ENCODE measurements at regions not wholly inside any gene's neighbourhood (a gene's known extent, or its start where the extent isn't known, plus 50 kb on each side); places are given as distances from the start of the nearest gene placed in this dataset.
"Not testable (repeated sequence)": the region's sequence is repeated elsewhere in the genome, so short reads cannot be mapped to it uniquely, and the experiment has no call there.

DNA sequence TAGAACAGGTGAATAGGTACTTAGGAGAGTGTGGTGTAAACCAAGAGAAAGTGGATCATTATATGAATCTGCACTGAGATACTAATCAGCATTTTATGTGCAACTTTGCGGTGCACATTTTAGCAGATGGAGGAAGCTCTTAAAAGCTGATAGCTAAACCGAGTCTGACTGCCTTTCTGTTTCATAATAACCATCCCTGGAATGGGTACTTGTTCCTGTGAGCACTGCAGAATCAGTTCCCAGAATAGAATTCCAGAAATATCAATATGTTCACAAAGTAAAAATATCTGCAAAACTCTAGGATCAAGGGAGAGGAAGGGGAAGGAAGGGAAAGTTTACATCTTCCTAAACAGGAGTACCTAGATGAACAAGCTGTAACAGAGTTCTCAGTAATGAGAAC lies 432.2 kb upstream of the HNRNPA3 start:
- DNase-seq = no peak

DNA sequence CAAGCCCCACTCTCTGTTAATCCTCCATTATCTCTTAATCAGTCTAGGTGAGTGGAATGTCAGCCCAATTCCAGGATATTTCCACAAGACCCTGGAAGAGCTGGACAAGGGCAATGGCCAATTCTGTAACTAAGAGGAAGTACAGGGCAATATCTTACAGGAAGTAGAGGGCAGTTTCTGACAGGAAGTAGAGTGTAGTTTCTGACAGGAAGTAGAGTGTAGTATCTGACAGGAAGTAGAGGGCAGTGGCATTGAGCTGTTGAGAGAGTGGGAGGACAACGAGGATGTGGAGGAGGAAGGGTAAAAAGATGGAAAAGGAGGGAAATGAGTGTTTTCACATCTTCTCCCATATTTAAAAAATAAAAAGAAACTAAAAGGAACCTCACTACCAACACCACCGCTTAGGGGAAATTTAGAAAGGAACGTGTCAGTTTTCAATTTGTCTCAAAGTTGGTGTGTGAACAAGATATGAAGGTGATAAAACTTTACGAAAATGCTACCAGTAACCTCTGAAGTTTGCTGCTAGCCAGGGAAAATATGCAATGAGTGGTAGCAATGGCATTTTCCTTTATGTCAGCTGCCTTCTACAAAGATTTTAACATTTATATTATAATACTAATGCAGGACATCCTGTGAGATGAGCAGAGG lies 430.9 kb upstream of the HNRNPA3 start:
- DNase-seq = peak; percentile 12

DNA sequence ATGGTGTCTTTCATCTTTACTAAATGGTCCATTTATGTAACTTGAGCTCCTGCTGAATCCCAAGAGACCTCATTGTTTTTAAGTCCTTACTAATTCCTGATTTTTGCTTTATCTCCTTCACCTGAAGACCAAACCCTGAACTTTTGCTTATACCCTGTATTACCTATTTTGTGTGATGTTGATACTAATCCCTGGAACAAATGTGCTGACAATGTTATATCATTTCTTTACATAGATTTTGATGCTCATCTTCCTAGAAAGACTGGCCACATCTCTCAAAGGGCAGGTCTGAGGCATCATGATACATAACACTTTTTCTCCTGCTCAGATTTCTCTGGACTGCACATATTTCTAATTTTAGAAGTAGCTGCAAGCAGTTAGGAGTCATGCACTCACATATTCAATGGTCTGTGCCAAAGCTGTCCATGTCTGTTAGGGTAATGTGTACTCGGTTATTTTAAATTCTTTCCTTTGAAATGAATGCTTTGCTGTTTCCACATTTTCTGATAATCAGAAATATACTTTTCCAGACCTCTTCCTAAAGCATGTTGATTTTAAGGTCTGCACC lies 427.9 kb upstream of the HNRNPA3 start:
- DNase-seq = no peak

DNA sequence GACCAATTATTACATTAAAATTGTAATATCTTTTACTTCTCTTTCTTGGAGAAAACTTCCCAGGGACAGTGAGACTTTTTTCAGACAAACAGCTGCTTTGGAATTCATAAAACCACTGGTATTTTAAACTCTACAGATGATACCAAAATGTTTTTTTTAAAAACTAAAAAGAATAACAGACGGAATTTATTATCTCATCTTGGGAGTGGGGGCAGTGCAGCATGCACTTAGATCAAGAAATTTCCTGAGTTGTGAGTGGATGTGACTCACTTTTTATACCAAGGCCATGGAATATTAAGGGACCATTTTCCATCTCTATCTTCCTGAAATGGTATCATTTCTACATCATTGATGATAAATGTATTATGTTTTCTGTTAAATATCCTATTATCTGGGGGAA lies 422.8 kb upstream of the HNRNPA3 start:
- no peak for DNase-seq

DNA sequence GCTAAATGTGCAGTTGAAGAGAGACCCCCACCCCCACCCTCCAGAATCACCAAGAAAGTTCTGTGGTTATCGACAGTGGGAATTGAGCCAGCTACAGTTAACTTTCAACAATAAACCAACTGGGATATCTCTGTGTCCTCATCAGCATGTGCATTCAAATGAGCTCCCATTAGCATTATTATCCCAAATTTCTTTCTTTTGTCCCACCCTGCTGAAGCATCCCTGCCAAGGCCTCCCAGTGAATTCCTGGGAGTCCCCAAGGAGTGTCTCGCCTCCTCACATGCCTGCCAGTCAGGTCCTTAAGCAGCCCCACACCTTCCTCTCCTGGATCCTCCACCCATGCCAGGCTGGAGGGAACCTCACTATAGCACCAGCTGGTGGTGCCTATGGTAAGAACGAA lies 422.1 kb upstream of the HNRNPA3 start:
- DNase-seq = no peak

DNA sequence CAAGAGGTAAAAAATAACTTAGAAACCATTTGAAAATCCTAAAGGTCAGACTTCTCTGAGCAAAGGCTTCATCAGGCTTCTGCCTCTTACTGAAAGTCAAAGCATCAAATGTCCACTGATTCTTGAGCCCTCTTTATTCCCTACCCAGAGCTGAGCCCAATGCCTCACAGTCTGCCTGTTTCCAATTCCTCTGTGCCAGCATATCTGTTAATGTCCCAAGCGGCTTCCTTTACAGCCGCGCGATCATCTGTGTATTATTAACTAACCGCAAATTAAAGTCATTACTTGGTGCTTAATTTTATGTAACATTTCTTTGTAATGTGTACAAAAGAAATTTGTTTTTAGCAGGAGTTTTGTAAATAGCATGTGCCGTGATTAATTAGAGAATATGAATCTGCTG lies 418.8 kb upstream of the HNRNPA3 start:
- DNase-seq = no peak

DNA sequence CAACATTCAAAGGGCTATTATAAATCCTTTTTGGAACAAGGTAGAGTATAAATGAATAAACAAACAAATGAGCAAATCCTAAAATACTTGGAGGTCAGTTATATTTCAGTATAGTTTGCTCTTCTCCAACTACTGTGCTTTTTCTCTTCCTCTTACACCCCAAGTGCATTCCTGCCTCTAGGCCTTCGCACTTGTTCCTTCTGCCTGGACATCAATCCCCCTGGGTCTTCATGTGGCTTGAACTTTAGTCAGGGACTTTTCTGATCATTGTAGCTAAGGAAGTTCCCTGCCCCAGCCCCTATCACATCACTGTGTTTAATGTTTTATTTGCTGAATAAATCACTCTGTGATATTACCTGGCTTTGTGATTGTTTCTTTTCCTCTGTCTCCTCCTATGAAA lies 418.2 kb upstream of the HNRNPA3 start:
- no peak for DNase-seq

DNA sequence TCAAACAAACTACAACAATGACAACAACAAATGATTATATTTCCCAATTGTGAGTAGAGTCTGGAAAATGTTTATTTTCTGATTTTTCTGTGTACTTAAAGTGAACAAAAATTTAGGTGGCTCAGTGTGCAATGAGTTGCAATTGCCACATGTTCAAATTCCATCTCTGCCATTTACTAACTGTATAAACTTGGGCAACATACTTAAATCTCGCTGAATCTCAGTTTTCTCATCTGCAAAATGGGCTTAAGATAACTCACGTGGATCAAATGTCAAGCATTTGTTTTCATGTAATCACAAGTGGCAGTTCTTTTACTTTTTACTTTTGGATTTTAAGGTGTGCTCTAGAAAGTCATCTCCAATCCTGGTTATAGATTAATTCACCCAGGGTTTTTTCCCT lies 416.8 kb upstream of the HNRNPA3 start:
- no peak for DNase-seq

DNA sequence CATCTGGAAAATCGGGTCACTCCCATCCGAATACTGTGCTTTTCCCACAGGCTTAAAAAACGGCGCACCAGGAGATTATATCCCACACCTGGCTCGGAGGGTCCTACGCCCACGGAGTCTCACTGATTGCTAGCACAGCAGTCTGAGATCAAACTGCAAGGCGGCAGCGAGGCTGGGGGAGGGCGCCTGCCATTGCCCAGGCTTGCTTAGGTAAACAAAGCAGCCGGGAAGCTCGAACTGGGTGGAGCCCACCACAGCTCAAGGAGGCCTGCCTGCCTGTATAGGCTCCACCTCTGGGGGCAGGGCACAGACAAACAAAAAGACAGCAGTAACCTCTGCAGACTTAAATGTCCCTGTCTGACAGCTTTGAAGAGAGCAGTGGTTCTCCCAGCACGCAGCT lies 415.9 kb upstream of the HNRNPA3 start:
- DNase-seq = not testable (repeated sequence)

DNA sequence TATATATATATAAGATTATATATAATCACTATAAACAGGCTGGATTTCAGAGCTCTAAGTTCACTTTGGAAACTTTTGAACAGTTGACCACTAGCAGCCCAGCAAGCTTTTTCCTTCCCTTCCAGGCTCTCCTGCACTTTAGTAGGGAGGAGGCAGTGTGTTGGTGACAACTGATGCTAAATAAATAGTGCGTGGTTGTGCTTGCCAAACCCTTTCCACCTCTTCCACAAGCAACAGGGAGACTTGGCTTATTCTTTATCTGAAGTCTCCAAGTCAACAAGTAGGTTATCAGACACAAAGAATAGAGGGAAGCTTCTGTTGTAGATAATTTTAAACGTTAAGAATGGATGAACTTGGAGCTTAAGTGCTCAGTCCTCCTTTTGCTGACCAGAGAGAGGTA lies 408.2 kb upstream of the HNRNPA3 start:
- DNase-seq = no peak

DNA sequence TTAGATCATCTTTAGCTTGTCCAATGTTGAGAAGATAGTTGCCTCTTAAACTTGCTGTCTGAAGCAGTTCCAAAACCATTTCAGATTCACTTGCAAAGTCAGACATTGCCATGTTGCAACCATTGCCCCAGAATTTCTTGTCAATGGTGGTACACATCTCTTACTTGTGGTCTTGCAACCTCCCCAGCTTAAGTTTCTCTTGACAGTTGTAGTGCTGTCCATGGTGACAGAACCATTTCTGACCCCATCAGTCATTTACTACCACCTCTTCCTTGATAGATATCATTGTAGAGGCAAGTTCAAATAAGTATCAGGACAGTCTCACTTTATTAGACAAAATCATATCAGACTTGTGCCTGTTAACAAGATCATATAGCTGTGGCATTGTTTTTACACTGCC lies 407.2 kb upstream of the HNRNPA3 start:
- DNase-seq = no peak

DNA sequence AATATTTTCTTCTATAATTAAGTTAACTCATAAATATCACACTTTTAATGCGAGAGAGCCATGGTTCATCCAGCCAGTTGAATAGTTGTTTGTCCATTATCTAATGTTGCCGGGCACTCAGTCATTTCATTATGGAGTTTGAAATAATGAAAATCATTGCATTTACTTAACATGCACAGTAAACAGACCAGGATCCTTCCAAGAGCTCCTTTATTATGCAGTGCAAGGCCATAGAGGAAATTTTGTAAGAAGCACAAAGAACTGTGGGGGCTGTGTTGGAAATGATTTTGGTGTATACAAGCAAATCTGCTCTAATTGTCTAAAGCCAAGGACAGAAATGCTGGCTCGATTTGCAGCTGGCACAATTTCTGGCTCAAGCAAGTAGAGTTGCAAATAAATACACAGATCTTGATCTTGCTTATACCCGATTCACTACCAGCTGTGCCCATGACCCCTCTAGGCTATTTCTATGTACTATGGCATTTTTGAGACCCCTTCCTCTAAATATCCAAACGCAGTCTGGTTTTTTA lies 400.3 kb upstream of the HNRNPA3 start:
- DNase-seq = no peak

DNA sequence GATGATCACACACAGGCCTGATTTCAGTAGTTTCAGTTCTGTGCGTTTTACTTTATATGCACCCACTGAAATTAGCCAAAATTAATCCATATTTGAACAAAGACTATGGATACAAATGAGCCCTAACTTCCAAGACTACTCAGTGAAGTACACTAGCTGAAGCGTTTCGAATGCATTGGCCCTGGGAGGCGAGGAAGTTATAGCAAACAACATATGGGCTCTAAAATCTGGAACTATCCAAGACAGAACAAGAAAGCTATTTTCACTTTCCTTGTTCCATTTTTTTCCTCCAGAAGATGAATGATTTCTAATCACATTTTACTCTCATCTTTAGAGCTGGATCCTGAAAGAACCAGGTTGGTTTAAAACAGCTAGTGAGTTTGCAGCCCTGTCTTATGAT lies 399.4 kb upstream of the HNRNPA3 start:
- DNase-seq = no peak

DNA sequence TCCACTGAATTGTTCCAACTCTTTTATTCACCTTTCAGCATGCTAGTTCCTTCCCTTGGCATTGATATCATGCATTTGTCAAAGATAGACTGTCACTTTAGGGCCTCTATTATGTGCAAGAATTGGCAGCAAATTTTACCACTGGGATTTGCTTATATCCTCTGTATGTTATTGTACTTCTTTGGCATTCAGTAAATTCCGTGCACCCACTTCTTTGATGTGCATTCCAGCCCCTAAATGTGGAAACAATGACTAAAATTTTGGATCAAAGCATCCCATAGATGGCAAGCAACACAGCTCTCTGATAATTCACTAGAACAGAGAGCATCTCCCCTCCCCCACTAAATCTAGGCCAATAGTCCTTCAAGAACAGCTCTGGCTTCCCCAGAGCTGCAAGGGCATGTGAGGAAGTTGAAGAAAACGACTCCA lies 399.0 kb upstream of the HNRNPA3 start:
- no peak for DNase-seq

DNA sequence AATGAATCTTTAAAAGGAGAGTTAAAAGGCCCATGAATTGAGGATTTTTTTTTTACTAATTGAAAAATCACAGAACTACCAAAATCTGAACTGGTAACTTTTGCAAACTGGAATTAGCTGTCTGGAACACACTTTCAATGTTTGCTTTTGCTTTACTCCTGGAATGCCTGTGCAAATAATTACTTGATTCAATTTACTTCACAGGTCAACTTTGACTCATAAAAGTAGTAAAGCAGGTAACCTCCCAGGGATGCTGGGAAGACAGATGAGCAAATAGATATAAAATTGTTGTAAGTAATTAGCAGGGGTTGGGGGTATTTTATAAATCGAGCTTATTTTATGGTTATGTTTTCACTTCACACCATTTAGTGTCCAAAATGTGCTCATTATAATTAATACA lies 398.3 kb upstream of the HNRNPA3 start:
- no peak for DNase-seq

DNA sequence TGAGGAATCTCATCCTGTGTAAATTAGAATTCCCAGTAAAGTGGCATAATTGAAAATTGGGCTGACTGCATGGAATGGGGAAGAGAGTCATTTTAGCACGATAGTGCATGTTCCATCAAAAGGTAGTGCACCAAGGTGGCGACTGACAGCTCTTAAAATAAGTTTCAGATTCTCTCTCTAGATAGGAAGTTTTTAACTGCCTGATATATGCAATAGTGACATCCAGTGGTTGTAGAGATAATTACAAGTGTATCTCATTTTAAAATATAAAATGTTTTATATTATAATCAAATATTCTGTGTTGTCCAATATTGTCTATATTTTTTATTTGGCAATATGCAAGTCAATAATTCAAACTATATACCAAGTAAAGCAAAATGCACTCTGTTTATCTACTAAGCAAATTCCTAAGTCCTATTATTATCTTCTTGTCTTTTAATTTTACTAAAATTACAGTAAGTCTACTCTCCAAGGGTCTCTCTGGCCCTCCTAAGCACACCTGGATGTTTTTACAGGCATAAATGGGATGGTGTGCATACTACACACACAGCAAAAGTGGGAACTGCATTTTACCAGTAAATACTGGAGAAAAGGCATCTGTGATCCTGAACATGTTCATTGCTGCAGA lies 397.7 kb upstream of the HNRNPA3 start:
- DNase-seq = peak; percentile 29

DNA sequence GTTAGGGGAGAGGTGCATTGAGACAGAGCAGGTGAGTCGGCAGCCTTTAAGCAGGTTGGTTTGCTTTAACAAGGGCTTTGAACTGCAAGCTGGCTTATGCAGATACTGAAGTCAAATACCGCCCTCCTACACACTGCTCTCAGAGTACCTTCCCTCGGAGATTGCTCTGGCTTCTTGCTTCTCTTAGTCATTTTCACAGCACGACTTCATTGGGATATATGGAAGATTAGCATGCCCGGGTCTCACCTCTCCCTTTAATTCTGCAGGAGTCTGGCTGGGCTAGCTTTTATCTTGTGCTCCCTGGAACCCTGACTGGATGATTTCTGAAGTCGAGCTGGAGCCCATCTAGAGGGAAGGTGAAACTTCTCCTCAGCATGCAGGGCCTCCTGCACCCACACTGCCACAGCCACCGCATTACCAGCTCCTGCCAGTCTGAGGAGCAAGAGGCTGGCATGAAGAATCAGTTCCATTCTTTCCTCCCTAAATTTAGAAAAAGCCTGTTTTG lies 395.5 kb upstream of the HNRNPA3 start:
- peak; percentile 15 for DNase-seq

DNA sequence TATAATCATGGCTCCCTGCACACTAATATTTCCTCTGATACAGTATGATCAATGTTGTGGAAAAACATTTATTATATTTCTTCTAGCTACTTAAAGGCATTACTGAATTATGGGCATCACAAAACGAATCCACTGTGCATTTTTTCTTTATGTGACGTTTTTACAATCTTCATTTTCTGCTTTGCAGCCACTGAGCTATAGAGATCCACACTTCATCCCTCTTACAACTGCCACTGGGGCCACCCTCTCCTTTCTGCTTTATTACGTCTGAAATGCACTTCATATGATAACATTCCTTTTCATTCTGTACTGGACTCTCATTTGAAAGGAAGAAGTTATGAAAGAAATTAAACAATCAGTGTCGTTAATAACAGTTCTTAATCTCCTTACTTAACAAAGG lies 394.5 kb upstream of the HNRNPA3 start:
- DNase-seq = no peak

DNA sequence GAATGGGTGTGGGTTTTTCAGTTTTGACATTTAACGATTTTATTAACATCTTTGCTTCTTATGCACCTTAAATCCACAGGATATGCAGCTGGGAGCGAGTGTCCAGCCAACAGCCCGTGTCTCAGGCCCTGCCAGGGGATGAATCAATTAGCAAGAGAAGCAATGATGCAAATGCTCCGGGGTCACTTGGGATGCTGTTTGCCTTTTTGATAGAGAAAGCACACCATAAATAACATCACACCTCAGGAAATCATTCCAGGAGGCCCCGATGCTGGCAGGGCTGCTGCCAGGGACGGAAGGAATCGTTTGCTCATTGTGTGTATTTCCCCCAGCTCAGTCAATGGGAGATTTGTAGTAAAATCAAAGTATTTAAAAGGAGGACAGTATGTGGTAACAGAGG lies 394.0 kb upstream of the HNRNPA3 start:
- DNase-seq = no peak

DNA sequence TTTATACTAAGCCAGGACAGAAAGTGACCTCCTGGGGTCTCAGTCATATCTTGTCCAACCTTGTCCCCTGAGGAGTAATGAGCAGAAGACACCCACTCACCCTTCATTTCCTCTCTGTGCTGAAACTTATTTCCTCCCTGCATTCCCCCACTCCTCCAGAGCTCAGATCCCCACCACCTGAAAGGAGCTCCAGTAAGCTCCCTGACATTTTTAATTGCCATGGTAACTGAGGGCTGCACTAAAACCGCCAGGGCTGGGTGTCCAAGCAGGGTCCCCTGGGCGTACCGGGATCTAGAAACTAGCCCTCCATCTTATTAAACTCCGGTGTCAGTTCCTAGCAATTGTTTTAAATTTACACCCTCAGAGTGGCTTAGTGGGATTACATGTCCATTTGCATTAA lies 393.3 kb upstream of the HNRNPA3 start:
- DNase-seq = no peak

DNA sequence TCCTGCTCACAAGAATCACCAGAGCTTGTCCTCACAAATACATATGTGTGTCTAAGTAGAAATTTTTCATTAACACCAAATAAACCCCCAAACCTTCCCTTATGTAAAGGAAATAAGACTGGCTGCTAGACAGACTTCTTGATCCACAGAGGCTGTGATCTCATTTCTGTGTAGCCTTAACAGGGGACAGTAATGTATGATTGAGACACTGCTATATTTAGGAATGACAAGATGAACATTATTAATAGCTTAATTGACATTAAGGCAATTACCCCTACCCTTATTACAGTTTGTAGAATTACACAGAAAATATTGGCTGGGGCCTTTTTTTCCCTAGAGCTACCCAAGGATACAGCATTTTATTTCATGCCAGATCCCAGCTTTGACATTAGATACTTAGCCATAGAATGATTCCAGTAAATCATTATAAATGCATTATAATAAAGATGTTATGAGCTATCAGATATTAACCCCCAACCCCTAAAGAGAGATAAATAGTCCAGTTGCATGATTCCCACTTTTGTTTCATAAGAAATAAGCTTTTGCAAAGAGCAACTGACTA lies 392.1 kb upstream of the HNRNPA3 start:
- DNase-seq = no peak

DNA sequence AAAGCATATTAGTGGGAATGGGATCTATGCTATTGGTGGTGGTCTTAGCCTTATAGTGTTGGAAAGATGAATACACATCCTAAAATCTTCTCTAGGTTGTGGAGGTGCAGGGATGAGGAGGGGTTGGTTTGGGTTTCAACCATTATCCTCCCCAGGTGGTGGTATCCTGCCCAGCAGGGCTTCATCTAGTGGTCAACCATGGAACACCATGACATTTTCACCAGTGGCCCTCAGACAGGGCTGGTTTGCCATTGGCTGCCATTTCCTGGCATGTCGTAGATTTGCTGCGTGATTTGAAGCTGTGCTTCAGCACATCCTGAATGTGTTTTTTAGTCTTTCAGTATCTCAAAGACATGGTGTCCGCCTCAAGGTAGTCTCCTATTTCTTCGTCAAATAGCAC lies 391.2 kb upstream of the HNRNPA3 start:
- no peak for DNase-seq

DNA sequence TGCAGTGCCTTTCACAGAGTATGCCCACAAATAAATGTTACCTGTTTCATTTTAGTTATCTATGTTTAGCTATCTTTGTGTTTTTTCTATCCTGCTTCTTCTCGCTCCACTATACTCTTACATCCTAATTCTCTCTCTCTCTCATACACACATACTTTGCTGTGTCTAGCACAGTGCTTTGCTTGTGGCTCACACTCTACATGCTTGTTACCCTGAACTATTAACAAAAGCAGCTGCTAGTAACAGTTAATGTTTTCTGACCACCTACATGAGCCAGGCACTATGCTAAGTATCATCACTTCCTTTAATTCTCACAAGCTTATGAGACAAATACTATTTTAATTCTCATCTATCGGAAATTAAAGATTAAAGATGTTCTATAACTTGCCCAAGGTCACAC lies 390.5 kb upstream of the HNRNPA3 start:
- no peak for DNase-seq

DNA sequence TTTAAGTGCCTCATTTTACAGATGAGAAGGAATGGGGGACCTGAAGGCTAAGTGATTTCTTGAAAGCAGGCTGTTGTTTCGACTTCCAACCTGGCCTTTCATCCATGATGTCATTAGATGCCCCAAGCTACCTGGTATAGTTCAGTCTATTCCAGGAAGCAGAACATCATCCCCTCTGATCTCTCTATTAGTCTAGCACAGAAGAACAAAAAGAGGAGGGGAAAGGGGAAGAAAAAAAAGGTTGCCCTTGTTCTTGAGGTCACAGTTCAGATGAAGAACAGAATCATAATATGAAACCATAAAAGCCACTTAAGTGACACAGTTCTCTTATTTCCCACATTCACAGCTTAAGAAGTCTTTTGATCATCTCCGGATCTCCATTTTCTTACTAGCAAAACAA lies 386.2 kb upstream of the HNRNPA3 start:
- DNase-seq = peak; percentile 46
